Left forelimb (tissue), 1 donor: ENCODE measurements at regions not wholly inside any gene's neighbourhood (a gene's known extent, or its start where the extent isn't known, plus 50 kb on each side); places are given as distances from the start of the nearest gene placed in this dataset.
"Not testable (repeated sequence)": the region's sequence is repeated elsewhere in the genome, so short reads cannot be mapped to it uniquely, and the experiment has no call there.

ENCODE experiments used
- DNase-seq: peaks from one replicate; pipeline ENCODE4 v3.0.0-alpha.2; 2018; ENCODE audit warnings: low spot score

- no peak for DNase-seq
These were observed 1748.7 kb downstream of the EFNA5 start for GRCh38 chr5:105922080-105922479.

- no peak for DNase-seq
These were observed 1753.5 kb downstream of the EFNA5 start for GRCh38 chr5:105917189-105917588.

GRCh38 chr5:105907016-105907415 is 1763.7 kb downstream of the EFNA5 start:
- DNase-seq = no peak

GRCh38 chr5:105905392-105905791 is 1765.3 kb downstream of the EFNA5 start:
- no peak for DNase-seq

- no peak for DNase-seq
These were observed 1767.7 kb downstream of the EFNA5 start for GRCh38 chr5:105903069-105903468.

- DNase-seq = no peak
These were observed 1771.0 kb downstream of the EFNA5 start for GRCh38 chr5:105899726-105900125.

GRCh38 chr5:105898183-105898582 is 1772.6 kb downstream of the EFNA5 start:
- DNase-seq = no peak

- no peak for DNase-seq
These were observed 1785.5 kb downstream of the EFNA5 start for GRCh38 chr5:105885266-105885665.

- no peak for DNase-seq
These were observed 1787.7 kb downstream of the EFNA5 start for GRCh38 chr5:105882956-105883481.

GRCh38 chr5:105878402-105878801 is 1792.3 kb downstream of the EFNA5 start:
- no peak for DNase-seq

GRCh38 chr5:105877592-105877991 is 1793.1 kb downstream of the EFNA5 start:
- DNase-seq = no peak

- no peak for DNase-seq
These were observed 1796.4 kb downstream of the EFNA5 start for GRCh38 chr5:105874316-105874715.

- DNase-seq = no peak
These were observed 1798.0 kb downstream of the EFNA5 start for GRCh38 chr5:105872569-105873270.

GRCh38 chr5:105868038-105868780 is 1802.5 kb downstream of the EFNA5 start:
- DNase-seq = no peak

GRCh38 chr5:105865834-105866233 is 1804.9 kb downstream of the EFNA5 start:
- DNase-seq = no peak

- not testable (repeated sequence) for DNase-seq
These were observed 1811.4 kb downstream of the EFNA5 start for GRCh38 chr5:105859350-105859749.

GRCh38 chr5:105849701-105850100 is 1821.0 kb downstream of the EFNA5 start:
- DNase-seq = no peak

- DNase-seq = no peak
These were observed 1829.9 kb downstream of the EFNA5 start for GRCh38 chr5:105840800-105841199.

GRCh38 chr5:105836887-105837286 is 1833.8 kb downstream of the EFNA5 start:
- no peak for DNase-seq

- DNase-seq = no peak
These were observed 1834.5 kb downstream of the EFNA5 start for GRCh38 chr5:105836268-105836667.

GRCh38 chr5:105828821-105829220 is 1841.9 kb downstream of the EFNA5 start:
- no peak for DNase-seq

- DNase-seq = no peak
These were observed 1848.9 kb downstream of the EFNA5 start for GRCh38 chr5:105821800-105822199.

GRCh38 chr5:105817914-105818313 is 1852.8 kb downstream of the EFNA5 start:
- no peak for DNase-seq
